HG02973 (cell line): ENCODE measurements at regions not wholly inside any gene's neighbourhood (a gene's known extent, or its start where the extent isn't known, plus 50 kb on each side); places are given as distances from the start of the nearest gene placed in this dataset.

Source experiments
- ATAC-seq: cut with Tn5 transposase; IDR thresholded peaks from one replicate; pipeline ENCODE4 v1.9.1; 2021; ENCODE audit warnings: moderate library complexity; ENCODE audit not compliant: unreplicated experiment

- ATAC-seq = no peak
These were observed 165.3 kb upstream of the FAM241A start for GRCh38 chr4:111979921-111980320.

GRCh38 chr4:111982089-111982488 lies 163.2 kb upstream of the FAM241A start:
- ATAC-seq = no peak

GRCh38 chr4:111984169-111984819 lies 161.0 kb upstream of the FAM241A start:
- no peak for ATAC-seq

DNA sequence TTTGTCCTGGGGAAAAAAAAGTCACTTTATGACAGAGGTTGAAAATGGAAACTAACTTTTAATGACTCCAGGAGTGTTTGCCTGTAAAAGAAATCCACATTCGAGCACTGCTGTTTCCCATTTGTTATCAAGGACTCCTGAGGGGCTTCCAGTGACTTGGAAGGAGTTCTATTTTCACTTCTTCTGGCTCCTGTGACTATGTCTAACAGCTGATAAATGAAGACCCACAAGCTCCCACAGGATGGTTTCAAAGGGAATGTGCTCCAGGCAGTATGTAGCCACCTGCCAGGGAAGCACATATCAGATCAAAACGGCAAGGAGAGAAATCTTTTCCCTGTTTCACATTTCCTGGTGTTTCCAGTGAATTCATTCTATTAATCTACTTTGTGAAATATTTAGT lies 159.8 kb upstream of the FAM241A start:
- no peak for ATAC-seq

DNA sequence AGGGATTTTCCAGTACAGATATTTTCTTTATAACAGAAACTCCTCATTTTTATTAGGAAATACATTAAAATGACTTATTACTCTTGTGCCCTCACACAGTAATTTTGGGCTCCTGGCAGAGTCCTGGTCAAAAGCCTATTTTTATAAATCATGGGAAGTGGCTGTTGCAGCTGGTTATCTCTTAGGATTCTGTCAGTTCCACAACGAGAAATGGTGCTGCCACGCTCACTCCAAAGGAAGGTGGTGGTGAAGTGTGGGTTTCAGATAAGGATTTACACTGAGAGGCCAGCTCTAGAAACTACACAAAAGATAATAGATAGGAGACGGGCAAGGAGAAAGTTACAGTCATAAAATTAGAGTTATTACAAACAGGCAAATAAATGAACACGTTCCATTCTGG lies 159.2 kb upstream of the FAM241A start:
- no peak for ATAC-seq

- ATAC-seq = no peak
These were observed 156.7 kb upstream of the FAM241A start for GRCh38 chr4:111988514-111988913.

DNA sequence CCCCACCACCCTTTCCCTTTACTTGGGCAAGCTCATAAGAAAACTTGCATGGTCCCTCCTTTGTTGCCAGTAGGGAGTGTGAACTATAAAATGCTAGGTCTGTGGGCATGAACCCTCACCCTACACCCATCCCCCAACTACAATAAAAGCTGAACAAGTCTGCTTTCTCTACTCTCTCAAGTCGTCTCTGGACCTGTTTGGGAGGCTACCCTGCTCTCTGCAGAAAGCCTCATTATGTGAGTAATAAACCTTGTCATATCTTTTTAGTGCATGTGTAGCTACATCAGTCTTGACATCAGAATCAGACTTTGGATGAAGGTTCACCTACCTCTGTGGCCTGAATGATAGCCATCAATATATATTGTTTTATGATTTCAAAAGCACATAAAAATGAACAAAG lies 155.4 kb upstream of the FAM241A start:
- ATAC-seq = no peak

- peak; percentile 96 for ATAC-seq
These were observed 154.1 kb upstream of the FAM241A start for GRCh38 chr4:111991163-111991562.

GRCh38 chr4:111991797-111992196 lies 153.5 kb upstream of the FAM241A start:
- ATAC-seq = peak; percentile 21

DNA sequence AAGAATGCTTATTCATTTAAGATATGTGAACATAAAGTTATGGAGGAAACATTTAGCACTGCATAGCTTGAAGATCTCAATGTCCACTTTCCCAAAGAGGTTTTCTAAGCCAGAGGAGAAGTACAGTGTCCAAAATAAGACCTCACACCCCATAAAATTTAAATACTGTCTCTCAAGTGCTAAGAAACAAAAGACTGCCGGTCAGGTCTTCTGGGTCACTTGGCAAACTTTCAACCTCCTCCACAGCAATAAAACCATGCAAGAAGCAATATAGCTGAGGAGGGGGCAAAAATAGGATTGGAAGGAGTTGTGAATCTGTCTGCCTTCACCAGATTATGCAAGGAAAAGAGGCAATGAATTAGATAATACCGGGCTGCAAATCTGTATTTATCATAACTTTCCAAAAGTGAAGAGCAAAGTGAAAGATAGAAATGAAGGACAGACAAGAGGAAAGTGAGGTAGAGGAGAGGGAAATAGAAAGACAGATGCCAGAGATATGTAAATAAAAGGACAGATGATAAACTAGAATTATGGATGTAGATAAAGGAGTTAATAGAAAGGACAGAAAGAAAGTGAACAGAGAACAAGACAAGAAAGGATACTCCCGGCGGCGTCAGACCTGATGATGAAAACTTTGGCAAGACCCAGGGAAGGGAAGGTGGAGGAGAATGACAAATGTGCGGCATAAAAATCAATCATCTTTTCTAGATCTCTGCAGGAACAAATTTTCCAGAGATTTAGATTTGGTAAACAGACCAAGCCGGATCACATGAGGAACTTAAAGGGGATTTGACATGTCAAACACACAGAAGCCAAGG lies 152.7 kb upstream of the FAM241A start:
- ATAC-seq = no peak

- ATAC-seq = no peak
These were observed 150.9 kb upstream of the FAM241A start for GRCh38 chr4:111994392-111994791.

GRCh38 chr4:111997785-111998184 lies 147.5 kb upstream of the FAM241A start:
- ATAC-seq = no peak

DNA sequence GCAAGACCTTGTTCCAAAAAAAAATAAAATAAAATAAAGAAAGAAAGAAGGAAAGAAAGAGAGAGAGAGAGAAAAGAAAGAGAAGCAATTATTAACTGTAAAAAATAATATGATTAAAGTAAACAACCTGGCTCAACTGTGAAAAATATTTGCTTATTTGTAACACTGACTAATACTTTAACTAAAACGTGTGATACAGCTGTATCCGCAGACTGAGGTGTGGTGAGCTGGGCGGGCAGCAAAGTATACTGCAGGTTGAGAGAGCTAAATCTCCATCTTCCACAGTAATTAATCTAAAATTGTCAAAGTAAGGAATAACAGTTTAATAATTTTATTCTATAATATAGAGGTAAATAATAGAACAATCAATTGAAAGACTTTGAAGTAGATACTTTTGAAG lies 145.5 kb upstream of the FAM241A start:
- ATAC-seq = no peak

DNA sequence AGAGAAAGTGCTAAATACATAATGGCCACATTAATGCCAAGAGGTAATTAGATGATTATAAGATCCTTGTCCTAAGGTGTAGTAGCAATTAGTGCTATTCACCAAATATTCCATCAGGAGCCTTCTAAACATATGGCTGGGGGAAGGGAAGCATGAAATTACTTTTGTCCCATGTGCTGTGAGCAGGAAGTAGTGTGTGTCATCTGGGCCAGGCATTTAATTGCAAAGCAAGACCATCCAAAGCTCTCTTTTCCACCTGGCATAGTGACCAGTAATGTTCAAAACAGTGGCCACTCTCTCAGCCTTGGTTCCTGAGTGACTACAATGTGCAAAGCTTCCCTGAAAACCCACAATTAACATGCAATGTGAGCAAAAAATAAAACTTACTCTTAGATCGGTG lies 144.2 kb upstream of the FAM241A start:
- ATAC-seq = no peak

DNA sequence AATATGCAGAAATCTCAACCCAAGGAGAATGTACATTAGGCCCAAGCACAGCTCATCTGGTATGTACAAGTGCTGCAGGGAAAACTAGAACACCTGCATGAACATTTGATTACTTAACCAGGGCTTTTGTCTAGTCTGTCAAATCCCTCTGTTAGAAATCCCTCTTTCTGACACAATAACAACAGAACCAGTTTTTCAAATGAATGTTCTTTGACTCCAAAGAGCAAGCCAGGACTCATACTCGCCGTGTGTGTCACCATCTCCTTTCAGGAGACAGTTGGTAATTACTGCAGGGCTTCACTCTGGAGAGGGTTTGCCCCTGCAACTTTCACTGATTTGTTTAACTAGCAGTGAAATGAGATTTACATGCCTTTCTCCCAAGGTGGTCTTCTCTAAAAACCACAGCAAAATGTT lies 143.0 kb upstream of the FAM241A start:
- ATAC-seq = no peak

- no peak for ATAC-seq
These were observed 141.9 kb upstream of the FAM241A start for GRCh38 chr4:112003231-112003907.

DNA sequence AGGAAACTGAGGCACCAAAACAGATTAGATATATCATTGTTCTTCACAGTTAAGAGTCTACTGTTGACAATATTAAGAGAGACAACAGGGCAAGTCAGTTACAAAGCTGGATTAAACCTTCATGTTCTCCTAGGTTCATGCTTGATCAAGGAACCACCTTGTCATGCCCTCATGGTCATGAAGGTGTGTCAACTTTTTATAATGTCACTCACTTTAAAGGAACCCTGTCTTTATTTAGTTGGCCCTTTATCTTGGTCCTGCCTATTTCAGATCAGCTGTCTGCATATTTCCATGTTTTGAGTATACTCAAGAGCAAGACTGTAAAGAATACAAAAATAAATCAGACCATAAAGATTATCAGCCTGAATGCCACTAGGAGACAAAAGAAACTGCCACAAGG lies 140.2 kb upstream of the FAM241A start:
- ATAC-seq = no peak

DNA sequence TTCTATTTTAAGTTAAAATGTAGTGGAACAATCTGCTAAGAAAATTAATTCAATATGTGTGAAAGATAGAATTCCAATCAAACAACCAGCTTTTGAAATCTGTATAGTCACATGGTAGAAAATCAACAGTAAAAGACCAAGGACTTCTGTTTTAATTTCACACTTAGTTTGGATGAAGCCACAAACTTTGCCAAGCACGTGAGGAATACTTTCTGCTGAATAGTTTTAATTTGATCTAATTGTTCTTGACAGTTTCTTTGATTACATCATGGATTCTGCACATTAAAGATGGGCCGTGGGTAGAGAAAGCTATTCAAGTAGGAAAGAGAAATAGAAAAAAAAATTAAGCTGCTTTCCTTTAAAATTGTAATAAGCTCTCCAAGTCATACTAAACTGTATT lies 137.9 kb upstream of the FAM241A start:
- ATAC-seq = no peak

DNA sequence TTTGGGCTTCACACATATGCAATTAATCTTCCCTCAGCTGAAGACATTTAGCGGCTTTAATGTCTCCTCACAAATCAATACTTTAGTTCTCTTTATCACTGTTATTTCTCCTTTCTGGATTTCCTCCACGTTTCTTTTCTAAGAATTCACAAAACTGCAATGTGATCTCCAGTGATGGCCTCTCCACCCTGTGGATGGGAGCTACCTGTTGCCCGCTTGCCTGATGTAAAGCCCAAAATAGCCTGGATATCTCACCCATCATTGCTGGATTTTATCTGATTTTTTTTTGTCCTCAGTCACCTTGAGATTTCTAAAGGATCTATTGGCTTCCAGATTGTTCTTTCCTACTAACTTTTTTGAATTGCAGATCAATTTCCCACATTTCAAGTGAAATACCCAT lies 129.3 kb upstream of the FAM241A start:
- no peak for ATAC-seq

GRCh38 chr4:112023402-112023950 lies 121.8 kb upstream of the FAM241A start:
- ATAC-seq = no peak

DNA sequence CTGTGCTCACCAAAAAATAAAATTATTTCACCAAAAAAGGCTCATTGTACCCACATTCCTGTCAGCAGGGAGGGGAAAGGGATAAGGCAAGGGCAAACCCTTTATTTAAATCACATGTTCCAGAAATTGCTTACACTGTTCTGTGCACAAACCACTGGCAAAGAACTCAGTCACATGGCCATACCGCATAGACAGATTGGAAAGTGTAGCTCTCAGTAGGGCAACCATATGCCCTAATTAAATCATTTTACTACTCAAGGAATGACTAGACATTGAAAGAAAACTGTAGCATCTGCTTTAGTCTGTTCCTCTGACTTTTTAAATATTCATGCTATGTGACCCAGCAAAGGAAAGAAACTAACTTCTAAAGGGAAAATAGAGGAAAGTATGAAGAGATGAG lies 119.2 kb upstream of the FAM241A start:
- ATAC-seq = no peak

DNA sequence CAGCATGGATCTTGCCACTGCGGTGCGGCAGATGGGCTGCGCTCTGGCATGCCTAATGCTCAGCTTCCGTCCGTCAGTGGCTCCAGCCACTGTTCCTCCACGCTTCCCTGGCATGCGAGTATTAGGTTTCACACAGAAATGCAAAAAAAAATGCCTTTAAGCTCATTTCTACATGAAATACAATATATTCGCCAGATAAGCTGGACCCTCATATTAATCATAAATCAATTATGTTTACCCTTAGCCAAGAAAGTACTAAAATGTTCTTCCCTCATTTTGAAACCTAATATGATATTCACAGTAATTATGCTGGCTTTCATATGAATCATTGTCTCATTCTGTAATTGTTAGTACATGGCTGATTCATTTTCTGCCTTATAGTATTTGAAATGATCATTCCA lies 115.5 kb upstream of the FAM241A start:
- no peak for ATAC-seq
